Natural killer cell treated with Interleukin-12 subunit alpha and Interleukin-12 subunit beta and Interleukin-15 and Interleukin-18, amount 100 ng/mL, for 72 hours (primary cell): ENCODE measurements at regions not wholly inside any gene's neighbourhood (a gene's known extent, or its start where the extent isn't known, plus 50 kb on each side); places are given as distances from the start of the nearest gene placed in this dataset.
A peak's percentile ranks its signal among the peaks of the same experiment; 100 is the strongest.
"Not testable (repeated sequence)": the region's sequence is repeated elsewhere in the genome, so short reads cannot be mapped to it uniquely, and the experiment has no call there.

Experiments
- ATAC-seq, 2 donors: fragments of 150-1000 bp; cut with Tn5 transposase in 1 of 2; sonication (Bioruptor Pico), chemical (Tn5 transposase) in 1 of 2; 2 replicates each; pipeline ENCODE4 v1.10.0; 2021
- DNase-seq: peaks from one replicate; pipeline ENCODE4 v3.0.0; 2022; ENCODE audit warnings: low spot score
- H3K27ac Mint-ChIP-seq, 2 donors: 1 replicate in 1 of 2; 2 replicates in 1 of 2; pipeline ENCODE4 v1.8.0; 2022; ENCODE audit warnings: mixed read lengths in 2 of 2, mild to moderate bottlenecking in 1 of 2, moderate library complexity in 1 of 2
- H3K27me3 Mint-ChIP-seq, 2 donors: 1 replicate in 1 of 2; 2 replicates in 1 of 2; pipeline ENCODE4 v1.8.0; 2022; ENCODE audit warnings: mixed read lengths in 2 of 2
- H3K36me3 Mint-ChIP-seq: one replicate; pipeline ENCODE4 v1.8.0; 2022; ENCODE audit warnings: mixed read lengths
- H3K4me1 Mint-ChIP-seq, 2 donors: 1 replicate in 1 of 2; 2 replicates in 1 of 2; pipeline ENCODE4 v1.8.0; 2022; ENCODE audit warnings: low read depth in 2 of 2, mixed read lengths in 2 of 2, mild to moderate bottlenecking in 1 of 2
- H3K4me3 Mint-ChIP-seq: one replicate; pipeline ENCODE4 v1.8.0; 2022; ENCODE audit warnings: mixed read lengths
- H3K9me3 Mint-ChIP-seq: 2 replicates; pipeline ENCODE4 v1.8.0; 2022; ENCODE audit warnings: mixed read lengths

DNA sequence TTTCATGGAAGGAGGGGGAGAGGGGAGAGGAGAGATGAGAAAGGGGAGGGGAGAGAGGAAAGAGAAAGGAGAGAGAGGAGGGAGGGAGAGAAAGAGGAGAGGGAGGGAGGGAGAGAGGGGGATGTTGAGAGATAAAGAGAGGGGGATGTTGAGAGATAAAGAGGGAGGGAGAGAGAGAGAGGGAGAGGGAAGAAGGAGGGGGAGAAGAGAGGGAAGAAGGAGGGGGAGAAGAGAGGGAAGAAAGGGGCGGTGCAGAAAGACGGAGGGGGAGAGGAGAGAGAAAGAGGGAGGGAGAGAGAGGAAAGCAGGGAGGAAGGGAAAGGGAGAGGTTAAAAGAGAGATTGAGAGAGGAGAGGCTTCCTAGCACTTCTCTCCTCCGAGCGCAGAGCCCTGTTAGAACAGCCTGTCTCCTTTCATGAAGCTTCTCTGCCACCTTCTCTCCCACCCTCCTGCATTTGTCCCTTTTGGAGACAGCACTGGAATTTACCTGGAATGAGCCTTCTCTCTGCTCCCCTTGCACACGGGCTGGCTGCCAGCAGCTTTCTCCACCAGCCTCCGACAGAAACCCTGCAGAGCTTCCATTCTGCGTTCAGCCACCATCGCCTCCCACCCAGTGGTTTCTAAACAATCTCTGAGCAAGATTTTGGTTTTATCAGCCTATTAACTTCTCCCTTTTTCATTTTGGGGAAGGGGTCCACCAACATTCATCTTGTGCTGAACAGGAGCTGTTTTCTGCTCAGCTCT lies 74.0 kb upstream of the CARD11 start:
- Mint-ChIP-seq H3K36me3 (peaks cover 35% of the 10 kb centered on the region), H3K4me1 (peaks cover 72 to 75% of the 10 kb centered on the region in 2 donors), H3K9me3 (peaks cover 19% of the 10 kb centered on the region), H3K27me3 (no peaks in the 10 kb centered on the region), H3K27ac (peak overlapping the region; percentile 24 to 79), H3K4me3 (peak overlapping the region; percentile 51)
- ATAC-seq, result peak in 1 of 2 donors; percentile 48
- peak; percentile 73 for DNase-seq

DNA sequence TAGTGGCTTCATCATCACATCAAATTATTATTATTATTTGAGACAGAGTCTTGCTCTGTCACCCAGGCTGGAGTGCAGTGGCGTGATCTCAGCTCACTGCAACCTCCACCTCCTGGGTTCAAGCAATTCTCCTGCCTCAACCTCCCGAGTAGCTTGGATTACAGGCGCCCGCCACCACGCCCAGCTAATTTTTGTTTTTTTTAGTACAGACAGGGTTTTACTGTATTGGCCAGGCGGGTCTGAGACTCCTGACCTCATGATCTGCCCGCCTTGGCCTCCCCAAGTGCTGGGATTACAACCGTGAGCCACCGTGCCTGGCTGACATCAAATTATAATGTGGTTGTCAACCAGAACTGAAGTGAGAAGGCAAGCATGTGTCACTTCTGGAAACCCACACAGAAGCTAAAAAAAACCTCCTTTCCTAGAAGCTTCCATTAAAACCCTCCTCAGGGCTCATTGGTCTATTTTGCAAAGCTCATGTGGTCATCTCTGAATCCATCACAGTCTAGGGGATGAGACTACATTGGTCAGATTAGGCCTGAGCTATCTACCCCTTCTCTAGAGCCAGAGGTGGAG lies 75.8 kb upstream of the CARD11 start:
- not testable (repeated sequence) for H3K9me3 Mint-ChIP-seq, H3K27me3 Mint-ChIP-seq
- ATAC-seq, result peak; percentile 79 to 85
- H3K4me3 Mint-ChIP-seq, result peak overlapping the region; percentile 72
- H3K36me3 Mint-ChIP-seq, result peaks cover 34% of the 10 kb centered on the region
- peak overlapping the region; percentile 81 to 82 for H3K27ac Mint-ChIP-seq
- peaks cover 60 to 63% of the 10 kb centered on the region in 2 donors for H3K4me1 Mint-ChIP-seq
- DNase-seq, result peak; percentile 74

DNA sequence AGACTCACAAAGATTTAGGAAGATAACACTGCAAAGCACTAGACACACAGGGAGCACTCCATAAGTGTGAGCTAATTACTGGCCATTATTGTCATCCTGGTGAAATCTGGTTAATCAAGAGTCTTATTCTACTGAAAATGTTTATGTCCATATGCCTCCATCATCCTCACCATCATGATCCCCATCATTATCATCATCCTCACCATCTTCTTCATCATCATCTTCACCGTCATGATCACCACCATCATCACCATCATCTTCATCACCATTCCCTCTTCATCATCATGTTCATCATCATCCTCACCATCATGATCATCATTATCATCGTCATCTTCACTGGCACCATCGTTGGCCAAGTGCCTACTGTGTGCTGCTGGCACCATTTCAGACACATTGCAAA lies 76.3 kb upstream of the CARD11 start:
- Mint-ChIP-seq H3K4me1 (peaks cover 55 to 58% of the 10 kb centered on the region in 2 donors), H3K36me3 (peaks cover 32% of the 10 kb centered on the region), H3K4me3 (peak overlapping the region; percentile 72), H3K27me3 (no peaks in the 10 kb centered on the region), H3K27ac (peak overlapping the region; percentile 81 to 82), H3K9me3 (peaks cover 6% of the 10 kb centered on the region)
- DNase-seq (no peak), ATAC-seq (no peak)

DNA sequence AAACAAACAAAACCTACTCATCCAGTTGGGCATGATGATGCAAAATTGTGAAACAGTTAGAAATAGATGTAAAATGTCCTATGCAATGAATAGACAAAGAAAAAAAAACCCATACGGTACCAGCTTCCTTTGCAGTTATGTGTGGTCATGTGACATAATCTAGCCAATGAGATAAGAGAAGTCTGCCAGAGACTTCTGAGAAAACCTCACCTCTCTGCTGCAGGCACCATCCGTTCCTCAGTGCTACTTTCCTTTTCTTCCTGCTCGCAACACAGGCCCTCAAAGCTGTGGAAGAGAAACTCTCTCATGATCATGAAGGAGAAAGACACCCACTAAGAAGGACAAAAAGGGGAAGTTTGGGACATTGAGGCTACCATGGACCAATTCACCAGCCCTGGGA lies 76.8 kb upstream of the CARD11 start:
- Mint-ChIP-seq H3K9me3 (peaks cover 6% of the 10 kb centered on the region), H3K27me3 (no peaks in the 10 kb centered on the region), H3K4me3 (peak overlapping the region; percentile 72), H3K27ac (peak overlapping the region; percentile 81 to 82), H3K4me1 (peaks cover 50 to 52% of the 10 kb centered on the region in 2 donors), H3K36me3 (peaks cover 32% of the 10 kb centered on the region)
- peak; percentile 64 for DNase-seq
- ATAC-seq, result peak; percentile 81 to 91

DNA sequence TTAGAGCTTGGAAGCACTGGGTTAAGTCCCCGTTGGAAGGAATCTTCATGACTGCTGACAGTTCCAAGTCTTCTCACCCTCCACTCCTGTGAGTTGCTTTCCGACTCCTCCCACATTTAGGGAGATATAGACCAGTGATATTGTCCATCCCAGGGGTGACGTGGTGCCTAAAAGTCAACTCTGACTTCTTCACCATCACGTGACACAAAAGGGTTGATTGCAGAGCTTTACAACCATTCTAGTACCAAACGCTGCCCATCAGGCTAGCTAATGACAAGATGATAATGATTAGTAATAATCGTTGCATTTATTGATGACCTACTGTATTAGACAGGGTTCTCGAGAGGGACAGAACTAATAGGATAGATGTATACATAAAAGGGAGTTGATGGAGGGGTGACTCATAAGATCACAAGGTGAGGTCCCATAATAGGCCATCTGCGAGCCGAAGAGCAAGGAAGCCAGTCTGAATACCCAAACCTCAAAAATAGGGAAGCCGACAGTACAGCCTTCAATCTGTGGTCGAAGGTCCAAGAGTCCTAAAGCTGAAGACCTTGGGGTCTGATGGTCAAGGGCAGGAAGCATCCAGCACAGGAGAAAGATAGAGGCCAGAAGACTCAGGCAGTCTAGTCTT lies 85.3 kb upstream of the CARD11 start:
- Mint-ChIP-seq H3K4me1 (peaks cover 0 to 6% of the 10 kb centered on the region in 2 donors), H3K4me3 (no peak overlapping the region), H3K27ac (no peak overlapping the region), H3K27me3 (no peaks in the 10 kb centered on the region), H3K9me3 (no peaks in the 10 kb centered on the region), H3K36me3 (peaks cover 6% of the 10 kb centered on the region)
- DNase-seq (no peak), ATAC-seq (no peak)

DNA sequence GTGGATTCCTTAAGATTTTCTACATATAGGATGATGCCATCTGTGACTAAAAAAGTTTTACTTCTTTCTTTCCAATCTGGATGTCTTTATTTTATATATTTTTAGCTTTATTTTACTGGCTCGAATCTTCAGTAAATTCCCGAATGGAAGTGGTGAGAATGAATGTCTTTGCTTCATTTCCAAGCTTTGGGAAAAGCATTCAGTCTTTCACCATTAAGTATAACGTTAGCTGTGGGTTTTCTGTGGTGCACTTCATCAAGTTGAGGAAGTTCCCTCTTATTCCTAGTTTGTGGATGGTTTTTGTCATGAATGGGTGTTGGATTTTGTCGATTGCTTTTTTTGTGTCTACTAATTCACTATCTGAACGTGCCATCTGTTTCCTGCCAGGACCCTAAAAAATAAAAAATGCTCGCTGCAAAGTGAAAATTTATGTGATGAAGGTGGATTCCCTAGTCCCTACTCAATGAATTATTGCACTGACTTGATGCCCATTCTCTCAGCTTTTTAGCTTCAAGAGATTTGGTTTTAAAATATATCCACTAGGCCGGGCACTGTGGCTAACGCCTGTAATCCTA lies 90.2 kb upstream of the CARD11 start:
- no peak for ATAC-seq
- no peak for DNase-seq
- Mint-ChIP-seq H3K27me3 (peaks cover 0 to 2% of the 10 kb centered on the region in 2 donors), H3K36me3 (no peaks in the 10 kb centered on the region), H3K4me1 (peaks cover 0 to 7% of the 10 kb centered on the region in 2 donors), H3K9me3 (no peaks in the 10 kb centered on the region), H3K27ac (no peak overlapping the region), H3K4me3 (no peak overlapping the region)

DNA sequence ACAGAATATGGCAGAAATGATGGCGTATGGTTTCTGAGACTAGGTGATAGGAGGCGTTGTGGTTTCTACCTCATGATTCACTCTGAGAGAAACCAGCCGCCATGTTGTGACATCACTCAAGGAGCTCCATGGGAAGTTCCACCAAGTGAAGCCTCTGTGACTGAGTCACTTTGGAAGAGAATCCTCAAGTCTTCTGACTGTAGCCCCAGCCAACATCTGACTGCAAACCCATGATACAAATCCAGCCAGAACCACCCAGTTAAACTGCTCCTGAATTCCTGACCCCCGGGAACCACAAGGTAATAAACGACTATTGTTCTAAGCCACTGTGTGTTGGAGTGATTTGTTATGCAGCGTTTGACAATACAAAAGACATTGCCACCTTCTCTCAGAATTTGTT lies 91.1 kb upstream of the CARD11 start:
- DNase-seq, result no peak
- ATAC-seq, result peak in 1 of 2 donors; percentile 31
- Mint-ChIP-seq H3K36me3 (no peaks in the 10 kb centered on the region), H3K27ac (no peak overlapping the region), H3K27me3 (peaks cover 0 to 2% of the 10 kb centered on the region in 2 donors), H3K4me3 (no peak overlapping the region), H3K4me1 (peaks cover 0 to 3% of the 10 kb centered on the region in 2 donors), H3K9me3 (no peaks in the 10 kb centered on the region)

DNA sequence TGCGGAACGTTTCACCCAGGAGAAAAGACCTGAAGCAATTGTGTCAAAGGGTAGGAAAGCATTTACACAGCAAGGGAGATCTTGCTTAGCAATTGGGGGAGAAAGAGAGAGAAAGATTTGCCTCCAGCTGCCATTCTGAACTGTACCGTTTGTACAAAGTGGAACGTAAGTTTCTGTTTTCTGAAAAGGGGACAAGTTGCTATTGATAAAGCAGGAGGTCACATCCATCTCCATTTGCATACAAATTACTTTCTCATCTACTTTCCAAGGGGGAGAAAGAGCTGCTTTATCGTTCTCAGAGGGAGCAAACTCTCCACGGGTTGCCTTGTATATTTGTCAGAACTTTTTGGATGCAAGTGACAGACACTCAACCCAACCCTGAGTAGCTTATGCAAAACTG lies 92.0 kb upstream of the CARD11 start:
- H3K36me3 Mint-ChIP-seq, result no peaks in the 10 kb centered on the region

DNA sequence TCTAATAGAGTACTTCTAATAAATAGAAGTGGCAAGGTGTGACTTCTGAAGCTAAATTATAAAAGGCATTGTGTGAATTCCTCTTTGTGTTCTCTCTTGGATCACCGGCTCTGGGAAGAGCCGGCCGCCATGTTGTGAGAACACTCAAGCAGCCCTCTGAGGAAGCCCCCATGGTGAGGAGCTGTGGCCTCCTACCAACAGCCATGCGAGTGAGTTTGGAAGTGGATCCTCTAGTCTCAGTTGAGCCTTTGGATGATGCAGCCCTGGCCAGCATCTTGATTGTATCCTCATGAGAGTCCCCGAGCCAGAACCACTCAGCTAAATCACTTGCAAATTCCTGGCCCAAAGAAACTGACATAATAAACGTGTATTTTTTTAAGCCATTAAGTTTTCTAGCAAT lies 94.5 kb upstream of the CARD11 start:
- no peak for ATAC-seq
- Mint-ChIP-seq H3K4me3 (no peak overlapping the region), H3K27me3 (peaks cover 0 to 2% of the 10 kb centered on the region in 2 donors), H3K9me3 (no peaks in the 10 kb centered on the region), H3K27ac (no peak overlapping the region), H3K36me3 (no peaks in the 10 kb centered on the region), H3K4me1 (peaks cover 0 to 3% of the 10 kb centered on the region in 2 donors)
- DNase-seq, result no peak

More for the DNA sequence above, 92.0 kb upstream of the CARD11 start:
- ATAC-seq (no peak), DNase-seq (no peak)
- Mint-ChIP-seq H3K27me3 (peaks cover 0 to 2% of the 10 kb centered on the region in 2 donors), H3K9me3 (no peaks in the 10 kb centered on the region), H3K4me1 (peaks cover 0 to 3% of the 10 kb centered on the region in 2 donors), H3K27ac (no peak overlapping the region), H3K4me3 (no peak overlapping the region)

DNA sequence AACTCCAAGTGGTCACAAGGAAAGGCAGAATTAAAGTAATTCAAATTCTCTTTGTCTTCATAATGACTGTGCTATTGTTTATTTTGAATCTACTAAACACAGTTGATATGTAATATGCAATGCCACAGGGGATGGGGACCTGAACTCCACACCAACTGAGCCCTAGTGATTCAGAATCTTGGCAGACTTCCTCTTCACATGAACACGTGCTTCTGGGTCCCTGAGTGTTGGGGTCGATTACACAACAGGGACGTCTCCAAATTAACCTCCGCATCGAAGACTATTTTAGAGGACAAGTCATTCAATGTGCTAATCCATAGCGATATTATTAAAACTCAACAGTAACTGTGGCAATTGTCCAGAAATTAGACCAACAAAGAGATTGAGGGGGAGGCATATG lies 95.3 kb upstream of the CARD11 start:
- no peak overlapping the region for H3K27ac Mint-ChIP-seq
- peaks cover 0 to 2% of the 10 kb centered on the region in 2 donors for H3K27me3 Mint-ChIP-seq
- H3K4me3 Mint-ChIP-seq, result no peak overlapping the region
- H3K9me3 Mint-ChIP-seq, result no peaks in the 10 kb centered on the region
- peaks cover 0 to 3% of the 10 kb centered on the region in 2 donors for H3K4me1 Mint-ChIP-seq
- DNase-seq (no peak), ATAC-seq (no peak)
- no peaks in the 10 kb centered on the region for H3K36me3 Mint-ChIP-seq

DNA sequence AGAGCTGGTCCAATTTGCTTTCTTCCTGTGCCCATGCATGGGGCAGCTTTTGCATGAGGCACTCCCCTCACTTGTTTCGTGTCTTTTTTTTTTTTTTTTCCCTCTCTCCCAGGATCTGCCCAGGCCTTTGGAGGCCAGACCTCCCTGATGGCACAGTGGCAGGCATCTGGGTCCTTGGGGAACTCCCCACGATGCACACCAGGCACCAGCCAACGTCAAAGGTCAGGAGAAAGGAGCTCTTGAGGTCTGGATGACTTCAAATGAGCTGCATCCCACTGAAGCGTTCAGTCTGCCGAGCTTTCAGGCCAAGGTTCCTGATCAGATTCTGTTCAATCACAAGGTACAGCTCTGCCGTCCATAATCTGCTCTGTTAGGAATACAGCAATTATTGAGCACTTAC lies 97.2 kb upstream of the CARD11 start:
- no peak for ATAC-seq
- no peak overlapping the region for H3K27ac Mint-ChIP-seq
- no peak overlapping the region for H3K4me3 Mint-ChIP-seq
- no peaks in the 10 kb centered on the region for H3K9me3 Mint-ChIP-seq
- H3K27me3 Mint-ChIP-seq, result peaks cover 0 to 2% of the 10 kb centered on the region in 2 donors
- no peaks in the 10 kb centered on the region for H3K36me3 Mint-ChIP-seq
- H3K4me1 Mint-ChIP-seq, result peaks cover 0 to 3% of the 10 kb centered on the region in 2 donors
- no peak for DNase-seq

DNA sequence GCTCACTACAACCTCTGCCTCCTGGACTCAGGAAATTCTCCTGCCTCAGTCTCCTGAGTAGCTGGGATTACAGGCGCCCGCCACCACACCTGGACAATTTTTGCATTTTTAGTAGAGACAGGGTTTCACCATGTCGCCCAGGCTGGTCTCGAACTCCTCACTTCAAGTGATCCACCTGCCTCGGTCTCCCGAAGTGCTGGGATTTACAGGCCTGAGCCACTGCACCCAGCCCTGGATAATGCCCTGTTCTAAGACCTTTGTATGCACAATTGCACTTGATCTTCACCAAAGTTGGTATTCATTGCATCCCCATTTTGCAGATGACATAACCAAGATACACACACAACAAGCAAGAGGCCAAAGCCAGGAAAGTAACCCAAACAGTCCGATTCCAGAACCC lies 97.7 kb upstream of the CARD11 start:
- Mint-ChIP-seq H3K4me3 (no peak overlapping the region), H3K36me3 (no peaks in the 10 kb centered on the region), H3K27ac (no peak overlapping the region), H3K4me1 (peaks cover under 1 to 1% of the 10 kb centered on the region in 2 donors), H3K9me3 (no peaks in the 10 kb centered on the region), H3K27me3 (peaks cover 0 to under 1% of the 10 kb centered on the region in 2 donors)
- ATAC-seq (no peak), DNase-seq (no peak)

DNA sequence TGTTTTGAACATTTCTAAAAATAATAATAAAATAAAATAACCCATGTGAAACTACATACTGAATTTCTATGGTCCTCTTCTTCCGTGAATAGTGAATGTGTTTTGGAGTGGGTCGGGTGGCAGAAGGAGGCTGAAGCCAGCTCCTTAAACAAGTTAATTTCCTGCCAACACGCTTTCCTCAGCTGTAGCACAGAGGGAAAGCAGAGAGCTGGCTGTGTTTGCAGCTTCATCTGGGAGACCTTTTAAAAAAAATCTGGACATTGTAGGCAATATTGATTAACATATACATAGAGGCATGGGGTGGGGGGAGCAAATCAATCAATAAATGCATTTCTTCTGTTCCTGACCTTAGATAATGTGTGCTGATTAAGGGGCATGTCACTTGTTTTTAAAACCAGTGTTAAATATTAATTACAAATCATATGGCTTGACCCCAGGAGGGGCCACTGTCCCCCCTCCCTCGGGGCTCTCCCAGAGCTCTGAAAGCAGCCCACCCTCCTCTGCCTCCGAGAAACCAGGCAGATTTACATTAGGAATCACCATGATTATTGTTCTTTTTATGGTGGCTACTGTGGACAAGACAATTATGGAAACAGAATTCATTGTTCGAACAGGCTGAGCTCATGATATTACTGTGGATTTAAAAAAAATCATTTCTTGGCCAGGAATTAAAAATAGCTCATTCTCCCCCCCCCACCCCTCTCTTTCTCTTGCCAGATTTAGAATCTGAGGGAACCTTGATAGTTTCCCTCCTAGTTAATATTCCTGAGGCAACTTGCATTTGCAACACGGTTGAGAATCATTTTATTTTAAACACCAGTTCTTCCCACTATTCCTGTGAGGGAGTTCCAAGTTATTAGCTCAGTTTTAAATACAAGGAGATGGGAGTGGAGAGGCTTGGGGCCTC lies 100.5 kb upstream of the CARD11 start:
- Mint-ChIP-seq H3K27me3 (no peaks in the 10 kb centered on the region), H3K36me3 (no peaks in the 10 kb centered on the region), H3K4me1 (peaks cover 9% of the 10 kb centered on the region in 2 donors), H3K27ac (peak overlapping the region in 1 of 2 donors; percentile 60), H3K4me3 (no peak overlapping the region), H3K9me3 (no peaks in the 10 kb centered on the region)
- DNase-seq, result no peak
- ATAC-seq, result no peak
